PC-9 (cell line): ENCODE measurements at regions not wholly inside any gene's neighbourhood (a gene's known extent, or its start where the extent isn't known, plus 50 kb on each side); places are given as distances from the start of the nearest gene placed in this dataset.

ENCODE experiments used
- BruUV-seq: library from RNA; stranded (reverse); fragments of 400-500 nt; replicated peaks from 2 replicates; lab custom pipeline; 2021; lab: Mats Ljungman, UMichigan
- CTCF ChIA-PET: fragments of 300-600 bp; sonication (Branson Sonifier 250); formaldehyde crosslinking; loops from one replicate; lab custom pipeline; 2022; ENCODE audit warnings: antibody characterized with exemption; lab: Charles Lee
- POLR2A ChIA-PET: fragments of 300-600 bp; sonication (Branson Sonifier 250); formaldehyde crosslinking; loops from one replicate; lab custom pipeline; 2022; ENCODE audit warnings: antibody characterized with exemption; ENCODE audit not compliant: unreplicated experiment; lab: Charles Lee
- DNase-seq, 2 experiments: peaks; one replicate each; pipeline versions ENCODE4 v3.0.0 to v3.0.0-alpha.2; 2015 to 2022; ENCODE audit warnings: mixed read lengths in 1 of 2
- H2AFZ ChIP-seq: fragments of 200-600 bp; sonication (generic); 2 replicates; pipeline ENCODE4 v1.8.1; 2017; ENCODE audit warnings: antibody characterized with exemption
- H3F3A ChIP-seq: fragments of 200-600 bp; sonication (generic); 2 replicates; pipeline ENCODE4 v1.8.1; 2017; ENCODE audit warnings: antibody characterized with exemption, mild to moderate bottlenecking, low read depth; ENCODE audit not compliant: insufficient read depth
- H3K27ac ChIP-seq: fragments of 200-600 bp; sonication (generic); 2 replicates; pipeline ENCODE4 v1.6.1; 2016; ENCODE audit warnings: mixed run types
- H3K27me3 ChIP-seq: fragments of 200-600 bp; sonication (generic); 2 replicates; pipeline ENCODE4 v1.6.1; 2016; ENCODE audit warnings: low read depth, mixed run types; ENCODE audit not compliant: insufficient read depth
- H3K36me3 ChIP-seq: fragments of 200-600 bp; sonication (generic); 2 replicates; pipeline ENCODE4 v1.6.1; 2016; ENCODE audit warnings: low read depth, mixed run types
- H3K4me1 ChIP-seq: fragments of 200-600 bp; sonication (generic); replicated peaks from 2 replicates; pipeline ENCODE4 v1.6.1; 2016; ENCODE audit warnings: mixed run types; ENCODE audit not compliant: insufficient read depth
- H3K4me2 ChIP-seq: fragments of 200-600 bp; sonication (generic); 2 replicates; pipeline ENCODE4 v1.6.1; 2017; ENCODE audit warnings: mixed run types
- H3K4me3 ChIP-seq: fragments of 200-600 bp; sonication (generic); 2 replicates; pipeline ENCODE4 v1.6.1; 2016; ENCODE audit warnings: mixed run types
- H3K79me2 ChIP-seq: fragments of 200-600 bp; sonication (generic); 2 replicates; pipeline ENCODE4 v1.6.1; 2017; ENCODE audit warnings: low read depth, mixed run types
- H3K9me2 ChIP-seq: fragments of 200-600 bp; sonication (generic); 2 replicates; pipeline ENCODE4 v1.8.1; 2017; ENCODE audit warnings: mild to moderate bottlenecking; ENCODE audit not compliant: insufficient read depth
- H3K9me3 ChIP-seq: fragments of 200-600 bp; sonication (generic); 2 replicates; pipeline ENCODE4 v1.8.1; 2016; ENCODE audit warnings: low read depth; ENCODE audit not compliant: insufficient read depth
- H4K20me1 ChIP-seq: fragments of 200-600 bp; sonication (generic); 2 replicates; pipeline ENCODE4 v1.8.1; 2017; ENCODE audit not compliant: insufficient read depth
- CTCF ChIP-seq: fragments of 200-600 bp; sonication (generic); conservative IDR thresholded peaks from 2 replicates; pipeline ENCODE4 v1.6.1; 2017; ENCODE audit warnings: mixed run types, antibody characterized with exemption, mild to moderate bottlenecking, moderate library complexity
- EZH2 ChIP-seq: fragments of 200-600 bp; sonication (generic); IDR thresholded peaks from 2 replicates; pipeline ENCODE4 v1.8.0; 2017; ENCODE audit warnings: antibody characterized with exemption, low read depth
- intact Hi-C: fragments of 100-400 bp; cut with micrococcal nuclease; formaldehyde crosslinking; loops from one replicate; pipeline ENCODE4 v1.10.0; 2022; ENCODE audit not compliant: unreplicated experiment

- Histone ChIP-seq H3K4me1 (no peaks in the 10 kb centered on the region), H3K27me3 (no peaks in the 10 kb centered on the region), H2AFZ (no peak overlapping the region), H3K79me2 (no peaks in the 10 kb centered on the region), H3F3A (no peaks in the 10 kb centered on the region), H3K36me3 (no peaks in the 10 kb centered on the region), H3K9me3 (no peaks in the 10 kb centered on the region), H3K4me2 (no peak overlapping the region), H4K20me1 (no peaks in the 10 kb centered on the region), H3K9me2 (no peaks in the 10 kb centered on the region), H3K27ac (no peak overlapping the region), H3K4me3 (no peak overlapping the region)
- BruUV-seq, result no TSS peak
- ChIA-PET POLR2A (no interaction called here), CTCF (no interaction called here)
- no peak for TF ChIP-seq EZH2
- TF ChIP-seq CTCF, result no peak
- intact Hi-C loops, result no loop called here
- no peak for DNase-seq
Observed at GRCh38 chr4:180817529-180817928, 1425.7 kb upstream of the TENM3 start.

- no peaks in the 10 kb centered on the region for H3F3A ChIP-seq
- H2AFZ ChIP-seq, result no peak overlapping the region
- DNase-seq, result no peak
- no peak for TF ChIP-seq EZH2
- no peak for TF ChIP-seq CTCF
- H3K4me3 ChIP-seq, result no peak overlapping the region
- no peaks in the 10 kb centered on the region for H3K9me3 ChIP-seq
- POLR2A ChIA-PET, result no interaction called here
- no peaks in the 10 kb centered on the region for H3K27me3 ChIP-seq
- no peaks in the 10 kb centered on the region for H3K4me1 ChIP-seq
- intact Hi-C loops, result no loop called here
- no peaks in the 10 kb centered on the region for H4K20me1 ChIP-seq
- no peak overlapping the region for H3K4me2 ChIP-seq
- no peaks in the 10 kb centered on the region for H3K36me3 ChIP-seq
- H3K79me2 ChIP-seq, result no peaks in the 10 kb centered on the region
- H3K9me2 ChIP-seq, result no peaks in the 10 kb centered on the region
- CTCF ChIA-PET, result no interaction called here
- no TSS peak for BruUV-seq
- no peak overlapping the region for H3K27ac ChIP-seq
Observed at GRCh38 chr4:180823108-180823507, 1420.1 kb upstream of the TENM3 start.

- Histone ChIP-seq H3K4me1 (no peaks in the 10 kb centered on the region), H3K9me2 (no peaks in the 10 kb centered on the region), H3K4me2 (peak overlapping the region; percentile 38; the same call in 1 of the 2 replicates), H3K9me3 (no peaks in the 10 kb centered on the region), H3F3A (no peaks in the 10 kb centered on the region), H3K79me2 (no peaks in the 10 kb centered on the region), H4K20me1 (no peaks in the 10 kb centered on the region), H3K4me3 (no peak overlapping the region), H3K27ac (no peak overlapping the region), H3K27me3 (no peaks in the 10 kb centered on the region), H3K36me3 (no peaks in the 10 kb centered on the region), H2AFZ (0 out of 2 replicates have a peak overlapping the region, but pooled peaks have one; percentile 60)
- ChIA-PET CTCF (interaction anchor here (0.9 kb wide), 1 partner anchor 701 kb away, joined by 4 read pairs; no protein-coding TSS in a partner anchor), POLR2A (no interaction called here)
- TF ChIP-seq EZH2 (no peak), CTCF (no peak)
- DNase-seq, result no peak
- BruUV-seq, result no TSS peak
- intact Hi-C loops, result no loop called here
Observed at GRCh38 chr4:180827232-180828009, 1415.8 kb upstream of the TENM3 start.
